Astrocyte (in vitro differentiated cells and primary cell): ENCODE measurements at regions not wholly inside any gene's neighbourhood (a gene's known extent, or its start where the extent isn't known, plus 50 kb on each side); places are given as distances from the start of the nearest gene placed in this dataset.

Experiments used
- CTCF ChIP-seq: IDR thresholded peaks from 2 replicates; pipeline ENCODE4 v1.5.1; 2011; ENCODE audit warnings: low read depth, mild to moderate bottlenecking, inconsistent platforms, low read length, moderate library complexity; ENCODE audit not compliant: insufficient read depth
- EZH2 ChIP-seq: IDR thresholded peaks from 2 replicates; pipeline ENCODE4 v1.6.1; 2012; ENCODE audit warnings: mild to moderate bottlenecking, low read length, inconsistent platforms; ENCODE audit not compliant: insufficient read depth

GRCh38 chr4:8773124-8773931 lies 98.3 kb downstream of the HMX1 start:
- TF ChIP-seq CTCF, result no peak
- TF ChIP-seq EZH2, result no peak
